Skeletal muscle tissue (tissue), 3 donors: ENCODE measurements at regions not wholly inside any gene's neighbourhood (a gene's known extent, or its start where the extent isn't known, plus 50 kb on each side); places are given as distances from the start of the nearest gene placed in this dataset.

ENCODE experiments used
- H3K27ac ChIP-seq: one replicate; pipeline ENCODE4 v1.7.0; 2013; ENCODE audit warnings: mild to moderate bottlenecking, low read depth, low read length, inconsistent platforms
- H3K27me3 ChIP-seq, 3 donors: one replicate each; pipeline ENCODE4 v1.7.0; 2013; ENCODE audit warnings: low read length in 3 of 3; ENCODE audit not compliant: control insufficient read depth in 3 of 3, insufficient read depth in 3 of 3
- H3K36me3 ChIP-seq, 3 donors: one replicate each; pipeline ENCODE4 v1.7.0; 2013; ENCODE audit warnings: low read length in 3 of 3; ENCODE audit not compliant: control insufficient read depth in 3 of 3, insufficient read depth in 3 of 3
- H3K4me1 ChIP-seq, 3 donors: one replicate each; pipeline ENCODE4 v1.7.0; 2013; ENCODE audit warnings: low read length in 3 of 3, mild to moderate bottlenecking in 3 of 3; ENCODE audit not compliant: control insufficient read depth in 3 of 3, insufficient read depth in 3 of 3
- H3K4me3 ChIP-seq, 3 donors: one replicate each; pipeline ENCODE4 v1.7.0; 2013; ENCODE audit warnings: low read length in 3 of 3
- H3K9ac ChIP-seq, 3 donors: one replicate each; pipeline ENCODE4 v1.7.0; 2013; ENCODE audit warnings: low read length in 3 of 3, mild to moderate bottlenecking in 3 of 3, moderate library complexity in 2 of 3, low read depth in 1 of 3
- H3K9me3 ChIP-seq, 3 donors: one replicate each; pipeline ENCODE4 v1.7.0; 2013; ENCODE audit warnings: low read length in 3 of 3; ENCODE audit not compliant: control insufficient read depth in 3 of 3
- donor health status: Osteomylitis.

GRCh38 chr4:35644591-35644990, 599.7 kb downstream of the ARAP2 start:
- H3K27ac ChIP-seq: no peak overlapping the region
- no peaks in the 10 kb centered on the region for H3K36me3 ChIP-seq
- no peaks in the 10 kb centered on the region for H3K4me1 ChIP-seq
- H3K9me3 ChIP-seq: no peaks in the 10 kb centered on the region
- H3K4me3 ChIP-seq: no peak overlapping the region
- no peak overlapping the region for H3K9ac ChIP-seq
- H3K27me3 ChIP-seq: no peaks in the 10 kb centered on the region

GRCh38 chr4:35649011-35649410, 595.3 kb downstream of the ARAP2 start:
- no peaks in the 10 kb centered on the region for H3K27me3 ChIP-seq
- peaks cover 0 to 2% (median 0%) of the 10 kb centered on the region in 3 donors for H3K9me3 ChIP-seq
- no peak overlapping the region for H3K27ac ChIP-seq
- no peak overlapping the region for H3K9ac ChIP-seq
- H3K36me3 ChIP-seq: no peaks in the 10 kb centered on the region
- H3K4me1 ChIP-seq: no peaks in the 10 kb centered on the region
- H3K4me3 ChIP-seq: no peak overlapping the region

DNA sequence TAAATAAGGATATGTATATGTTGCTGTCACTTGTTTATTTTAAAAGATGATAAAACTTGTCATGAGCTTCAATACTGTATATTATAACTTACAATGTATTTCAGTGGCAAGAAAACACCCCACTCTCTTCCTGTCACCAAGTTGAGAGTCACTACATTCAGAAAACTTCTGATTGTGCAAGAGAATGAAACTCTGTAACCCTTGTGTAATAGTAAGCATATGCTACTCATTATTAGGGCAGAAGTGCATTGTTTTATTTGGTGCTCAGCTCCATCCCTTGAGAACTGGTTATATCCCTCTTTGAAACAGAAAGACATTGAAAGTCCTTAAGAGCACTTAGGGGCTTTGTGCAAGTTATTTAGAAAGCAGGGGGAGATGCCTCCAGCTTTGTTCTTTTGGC, 594.5 kb downstream of the ARAP2 start:
- no peaks in the 10 kb centered on the region for H3K27me3 ChIP-seq

GRCh38 chr4:35652197-35652596, 592.1 kb downstream of the ARAP2 start:
- H3K4me1 ChIP-seq: no peaks in the 10 kb centered on the region
- no peak overlapping the region for H3K27ac ChIP-seq
- H3K4me3 ChIP-seq: no peak overlapping the region
- peaks cover 0 to 2% (median 0%) of the 10 kb centered on the region in 3 donors for H3K9me3 ChIP-seq
- H3K36me3 ChIP-seq: no peaks in the 10 kb centered on the region
- no peaks in the 10 kb centered on the region for H3K27me3 ChIP-seq
- no peak overlapping the region for H3K9ac ChIP-seq

More for the DNA sequence above, 594.5 kb downstream of the ARAP2 start:
- H3K4me3 ChIP-seq: no peak overlapping the region
- H3K9me3 ChIP-seq: peaks cover 0 to 2% (median 0%) of the 10 kb centered on the region in 3 donors
- no peaks in the 10 kb centered on the region for H3K36me3 ChIP-seq
- H3K27ac ChIP-seq: no peak overlapping the region
- H3K9ac ChIP-seq: no peak overlapping the region
- no peaks in the 10 kb centered on the region for H3K4me1 ChIP-seq

DNA sequence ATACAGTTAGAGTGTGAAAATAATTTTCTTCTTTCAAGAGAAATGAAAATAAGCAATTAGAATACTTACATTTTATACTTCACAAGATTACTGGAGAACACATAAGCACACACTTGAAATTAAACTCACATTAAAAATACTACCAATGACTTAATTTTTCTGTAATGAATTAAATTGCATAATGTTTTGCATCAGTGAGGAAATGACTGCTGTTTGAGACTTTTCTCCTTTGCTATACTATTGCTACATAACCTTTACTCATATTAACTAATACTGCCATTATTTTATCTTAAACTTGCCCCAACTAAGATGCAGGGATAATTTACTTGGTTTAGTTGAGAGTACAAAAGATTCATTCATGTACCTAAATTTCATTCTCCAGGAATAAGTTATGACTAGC, 590.9 kb downstream of the ARAP2 start:
- no peaks in the 10 kb centered on the region for H3K27me3 ChIP-seq
- H3K9me3 ChIP-seq: peaks cover 0 to 2% (median 0%) of the 10 kb centered on the region in 3 donors
- no peaks in the 10 kb centered on the region for H3K4me1 ChIP-seq
- no peak overlapping the region for H3K9ac ChIP-seq
- no peak overlapping the region for H3K27ac ChIP-seq
- no peaks in the 10 kb centered on the region for H3K36me3 ChIP-seq
- H3K4me3 ChIP-seq: no peak overlapping the region

DNA sequence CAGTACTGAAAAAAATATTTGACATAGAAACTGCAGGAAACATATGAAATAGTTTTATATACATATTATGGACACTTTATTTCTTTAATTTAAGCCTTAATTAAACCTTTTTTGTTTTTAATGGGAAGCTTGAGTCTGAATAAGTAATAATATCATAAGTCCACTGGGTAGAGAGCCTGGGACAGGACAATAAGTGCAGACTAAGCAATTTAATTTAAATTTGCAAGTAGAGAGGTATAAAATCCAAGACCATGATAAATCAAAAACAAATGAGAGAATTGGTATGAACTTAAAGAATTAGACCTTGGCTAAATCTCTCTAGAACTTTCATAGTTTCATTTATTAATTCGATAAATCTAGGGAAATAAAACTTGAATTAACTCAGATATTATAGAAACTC, 571.2 kb downstream of the ARAP2 start:
- Histone ChIP-seq H3K4me3 (no peak overlapping the region), H3K9me3 (no peaks in the 10 kb centered on the region), H3K27ac (no peak overlapping the region), H3K36me3 (no peaks in the 10 kb centered on the region), H3K9ac (no peak overlapping the region), H3K27me3 (no peaks in the 10 kb centered on the region), H3K4me1 (no peaks in the 10 kb centered on the region)

GRCh38 chr4:35684755-35685154, 559.6 kb downstream of the ARAP2 start:
- H3K9ac ChIP-seq: no peak overlapping the region
- H3K27ac ChIP-seq: no peak overlapping the region
- H3K4me3 ChIP-seq: no peak overlapping the region
- H3K4me1 ChIP-seq: no peaks in the 10 kb centered on the region
- no peaks in the 10 kb centered on the region for H3K36me3 ChIP-seq
- no peaks in the 10 kb centered on the region for H3K9me3 ChIP-seq
- H3K27me3 ChIP-seq: no peaks in the 10 kb centered on the region

DNA sequence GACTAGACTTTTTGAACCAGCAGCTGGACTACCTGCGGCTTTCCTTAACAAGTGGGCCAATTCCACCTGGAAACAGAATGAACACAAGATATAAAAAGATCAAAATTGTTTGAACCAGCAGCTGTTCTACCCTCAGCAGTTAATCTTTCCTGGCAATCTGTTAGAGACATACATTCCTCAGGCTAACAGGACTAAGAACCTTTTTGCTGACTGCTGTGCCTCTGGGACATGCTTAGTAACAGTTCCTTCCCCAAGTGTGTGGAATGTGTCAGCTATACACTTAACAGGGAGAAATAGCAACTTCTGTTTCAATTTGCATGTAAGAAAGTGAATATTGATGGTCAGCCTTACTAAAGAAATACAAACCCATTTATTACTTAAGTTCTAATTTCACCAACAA, 554.4 kb downstream of the ARAP2 start:
- Histone ChIP-seq H3K36me3 (no peaks in the 10 kb centered on the region), H3K27me3 (no peaks in the 10 kb centered on the region), H3K4me3 (no peak overlapping the region), H3K27ac (no peak overlapping the region), H3K9me3 (no peaks in the 10 kb centered on the region), H3K4me1 (no peaks in the 10 kb centered on the region), H3K9ac (no peak overlapping the region)

DNA sequence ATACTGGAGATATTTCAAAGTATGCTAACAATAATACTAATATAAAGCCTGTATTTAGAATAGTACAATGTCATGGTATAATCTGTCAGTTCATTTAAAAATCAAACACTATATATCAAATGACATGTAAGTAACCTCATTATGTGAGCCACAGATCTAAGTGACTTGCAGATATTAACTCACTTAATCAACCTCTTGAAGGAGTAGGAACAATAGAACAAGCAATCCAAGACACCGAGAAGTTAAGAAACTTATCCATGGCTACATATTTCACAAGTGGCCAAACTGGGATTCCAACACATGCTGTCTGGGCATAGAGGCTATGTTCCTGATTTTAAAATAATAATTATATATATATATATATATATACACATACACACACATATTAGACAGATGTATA, 554.0 kb downstream of the ARAP2 start:
- H3K9me3 ChIP-seq: no peaks in the 10 kb centered on the region
- H3K27me3 ChIP-seq: no peaks in the 10 kb centered on the region
- no peak overlapping the region for H3K9ac ChIP-seq

DNA sequence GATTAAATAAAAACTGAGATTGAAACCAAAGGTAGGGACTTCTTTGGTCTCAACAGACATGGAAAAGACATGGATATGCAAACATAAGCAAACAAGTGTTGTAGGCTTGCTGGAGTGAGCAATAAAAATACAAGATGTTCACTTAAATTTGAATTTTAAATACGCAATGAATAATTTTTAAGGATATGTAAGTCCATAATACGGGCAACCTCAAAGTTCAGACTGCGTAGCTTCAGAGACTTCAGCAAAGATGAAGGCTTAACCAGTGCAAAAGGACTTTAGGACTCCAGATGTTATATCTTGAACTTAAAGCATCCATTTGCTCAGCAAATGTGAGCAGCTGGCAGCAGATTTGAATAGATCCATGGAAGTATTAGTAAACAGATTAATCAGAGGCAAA, 549.3 kb downstream of the ARAP2 start:
- H3K4me1 ChIP-seq: no peaks in the 10 kb centered on the region

More for the DNA sequence above, 554.0 kb downstream of the ARAP2 start:
- Histone ChIP-seq H3K4me3 (no peak overlapping the region), H3K27ac (no peak overlapping the region), H3K4me1 (no peaks in the 10 kb centered on the region), H3K36me3 (no peaks in the 10 kb centered on the region)

GRCh38 chr4:35695421-35695820, 548.9 kb downstream of the ARAP2 start:
- Histone ChIP-seq H3K36me3 (no peaks in the 10 kb centered on the region), H3K27me3 (no peaks in the 10 kb centered on the region), H3K27ac (no peak overlapping the region), H3K9ac (no peak overlapping the region), H3K9me3 (no peaks in the 10 kb centered on the region), H3K4me1 (no peaks in the 10 kb centered on the region), H3K4me3 (no peak overlapping the region)

More for the DNA sequence above, 549.3 kb downstream of the ARAP2 start:
- H3K36me3 ChIP-seq: no peaks in the 10 kb centered on the region
- H3K27ac ChIP-seq: no peak overlapping the region
- H3K9me3 ChIP-seq: no peaks in the 10 kb centered on the region
- H3K9ac ChIP-seq: no peak overlapping the region
- no peaks in the 10 kb centered on the region for H3K27me3 ChIP-seq
- no peak overlapping the region for H3K4me3 ChIP-seq
